ENCODE measurements at regions not wholly inside any gene's neighbourhood (a gene's known extent, or its start where the extent isn't known, plus 50 kb on each side); places are given as distances from the start of the nearest gene placed in this dataset.

- Histone ChIP-seq H3K36me3 (no peaks in the 10 kb centered on the region), H3K4me1 (ENCODE audit: insufficient read depth) (no peaks in the 10 kb centered on the region), H3K4me3 (no peak overlapping the region), H3K27ac (no peak overlapping the region), H3K9me3 (no peaks in the 10 kb centered on the region), H3K27me3 (no peaks in the 10 kb centered on the region)
- no peak for DNase-seq
- 63 to 75% (median 72%) methylated on average over 2 of the region's 2 CpGs for WGBS, 3 donors
- TF ChIP-seq EP300 (IDR thresholded peaks at IDR 0.05) (no peak), CTCF (IDR thresholded peaks at IDR 0.05) (no peak)
- intact Hi-C loops (cut with DNase I): no loop called here
Observed at GRCh38 chr4:127179256-127180087, 453.3 kb upstream of the INTU start.

GRCh38 chr4:127181001-127181400 is 451.8 kb upstream of the INTU start:
- intact Hi-C loops (cut with DNase I): no loop called here
- TF ChIP-seq POLR2A (IDR thresholded peaks at IDR 0.05): no peak
- TF ChIP-seq CTCF (IDR thresholded peaks at IDR 0.05): no peak
- TF ChIP-seq EP300 (IDR thresholded peaks at IDR 0.05): no peak
- Histone ChIP-seq H3K27ac (no peak overlapping the region), H3K27me3 (no peaks in the 10 kb centered on the region), H3K4me1 (ENCODE audit: insufficient read depth) (no peaks in the 10 kb centered on the region), H3K36me3 (no peaks in the 10 kb centered on the region), H3K4me3 (no peak overlapping the region), H3K9me3 (no peaks in the 10 kb centered on the region)
- DNase-seq: no peak

- 18 to 24% (median 19%) methylated on average over 1 of the region's 1 CpG for WGBS, 3 donors
- TF ChIP-seq CTCF (IDR thresholded peaks at IDR 0.05) (no peak), POLR2A (IDR thresholded peaks at IDR 0.05) (no peak), EP300 (IDR thresholded peaks at IDR 0.05) (no peak)
Observed at GRCh38 chr4:127182687-127183086, 450.1 kb upstream of the INTU start.

DNA sequence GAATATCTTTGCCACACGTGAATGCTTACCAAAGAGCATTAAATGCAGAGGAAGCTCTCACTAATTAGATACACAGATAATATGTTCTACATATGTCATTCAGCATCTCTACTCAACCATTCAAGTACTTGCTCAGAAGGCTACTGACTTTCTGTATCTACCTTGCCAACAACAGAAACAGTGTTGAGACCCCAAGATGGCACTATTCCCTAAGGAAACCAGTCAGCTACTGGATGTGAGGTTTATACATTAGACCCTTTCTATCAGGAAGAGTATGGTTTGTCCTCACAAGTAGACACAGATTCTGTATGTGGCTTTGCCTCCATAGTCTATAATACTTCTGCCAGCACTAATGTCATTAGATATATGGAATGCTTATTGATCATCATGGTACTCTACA is 443.9 kb upstream of the INTU start:
- Histone ChIP-seq H3K27ac (no peak overlapping the region), H3K4me3 (no peak overlapping the region), H3K36me3 (no peaks in the 10 kb centered on the region), H3K9me3 (no peaks in the 10 kb centered on the region), H3K27me3 (no peaks in the 10 kb centered on the region), H3K4me1 (ENCODE audit: insufficient read depth) (no peaks in the 10 kb centered on the region)
- no peak for DNase-seq
- 63 to 71% (median 70%) methylated on average over 1 of the region's 1 CpG for WGBS, 3 donors
- intact Hi-C loops (cut with DNase I): no loop called here
- TF ChIP-seq CTCF (IDR thresholded peaks at IDR 0.05): no peak
- TF ChIP-seq POLR2A (IDR thresholded peaks at IDR 0.05): no peak
- no peak for TF ChIP-seq EP300 (IDR thresholded peaks at IDR 0.05)

More at GRCh38 chr4:127182687-127183086, 450.1 kb upstream of the INTU start:
- no peak for DNase-seq
- intact Hi-C loops (cut with DNase I): no loop called here
- Histone ChIP-seq H3K9me3 (no peaks in the 10 kb centered on the region), H3K27me3 (no peaks in the 10 kb centered on the region), H3K4me3 (no peak overlapping the region), H3K36me3 (no peaks in the 10 kb centered on the region), H3K4me1 (ENCODE audit: insufficient read depth) (no peaks in the 10 kb centered on the region), H3K27ac (no peak overlapping the region)
